Brain microvascular endothelial cell (primary cell): ENCODE measurements at regions not wholly inside any gene's neighbourhood (a gene's known extent, or its start where the extent isn't known, plus 50 kb on each side); places are given as distances from the start of the nearest gene placed in this dataset.
A peak's percentile ranks its signal among the peaks of the same experiment; 100 is the strongest.

Source experiments
- DNase-seq: peaks from one replicate; pipeline ENCODE4 v3.0.0-alpha.2; 2020
- H3K27ac ChIP-seq: fragments of 250-450 bp; sonication (Bioruptor Pico); 2 replicates; pipeline ENCODE4 v1.5.1; 2020; ENCODE audit warnings: mild to moderate bottlenecking, moderate library complexity
- H3K27me3 ChIP-seq: fragments of 250-450 bp; sonication (Bioruptor Pico); replicated peaks from 2 replicates; pipeline ENCODE4 v1.5.1; 2020; ENCODE audit warnings: mild to moderate bottlenecking
- H3K36me3 ChIP-seq: fragments of 250-450 bp; sonication (Bioruptor Pico); replicated peaks from 2 replicates; pipeline ENCODE4 v1.5.1; 2020; ENCODE audit warnings: mild to moderate bottlenecking
- H3K4me3 ChIP-seq: 2 replicates; pipeline ENCODE4 v1.5.1; 2011; ENCODE audit warnings: low read depth, mild to moderate bottlenecking, control low read depth, low read length, moderate library complexity
- CTCF ChIP-seq: IDR thresholded peaks from 2 replicates; pipeline ENCODE4 v1.5.1; 2011; ENCODE audit warnings: low read depth, mild to moderate bottlenecking, moderate library complexity, low read length, control low read depth, inconsistent platforms; ENCODE audit errors: missing control alignments
- in situ Hi-C: cut with HindIII; loops from 2 replicates; pipeline ENCODE4 v1.10.0; 2017; ENCODE audit warnings: low sequenced_read_pairs, low pct_ligation_motif_present

- TF ChIP-seq CTCF, result peak; percentile 92
- H3K36me3 ChIP-seq, result no peaks in the 10 kb centered on the region
- in situ Hi-C loops, result no loop called here
- no peaks in the 10 kb centered on the region for H3K27me3 ChIP-seq
- H3K4me3 ChIP-seq, result no peak overlapping the region
- H3K27ac ChIP-seq, result no peak overlapping the region
- peak; percentile 81 for DNase-seq
Observed at GRCh38 chr2:18387441-18388206, 172.8 kb downstream of the RDH14 start.

DNA sequence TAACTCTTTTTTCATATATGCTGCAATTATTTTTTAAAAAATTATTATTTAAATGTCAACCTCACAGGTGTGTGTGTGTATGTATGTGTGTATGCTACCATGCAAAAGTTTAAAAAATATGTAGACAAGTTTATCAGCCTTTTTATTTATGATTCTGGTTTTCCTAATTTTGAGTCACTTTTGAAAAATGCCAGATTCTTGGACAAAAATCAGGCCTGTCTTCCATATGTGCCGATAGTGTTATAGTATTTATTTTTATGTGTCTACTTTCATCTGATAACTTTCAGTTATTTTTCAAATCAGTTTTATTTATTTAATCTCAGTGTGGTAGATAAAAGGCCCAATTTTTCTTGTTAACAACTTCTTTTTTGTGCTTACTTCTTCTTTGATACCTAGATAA lies 176.2 kb downstream of the RDH14 start:
- in situ Hi-C loops, result no loop called here
- no peak for DNase-seq
- TF ChIP-seq CTCF, result no peak
- Histone ChIP-seq H3K27me3 (no peaks in the 10 kb centered on the region), H3K4me3 (no peak overlapping the region), H3K36me3 (no peaks in the 10 kb centered on the region), H3K27ac (no peak overlapping the region)

DNA sequence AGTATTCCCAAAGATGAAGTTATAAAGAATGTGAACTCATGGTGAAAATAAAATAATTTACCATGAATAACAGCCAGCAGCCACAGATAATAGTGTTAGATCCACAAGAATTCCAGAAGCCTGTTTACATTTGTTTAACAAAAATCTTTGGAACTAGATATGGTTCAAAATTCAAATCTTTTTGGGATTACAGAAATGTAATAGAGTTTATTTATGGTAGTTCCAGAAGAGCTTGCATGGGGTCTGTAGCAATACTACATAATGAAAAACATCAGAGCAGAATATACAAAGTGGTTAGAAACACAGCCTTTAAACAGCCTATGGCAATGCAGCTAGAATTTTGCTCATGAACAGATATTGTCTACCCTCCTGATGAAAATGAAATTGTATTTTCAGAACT lies 179.1 kb downstream of the RDH14 start:
- TF ChIP-seq CTCF, result no peak
- no peak for DNase-seq
- H3K4me3 ChIP-seq, result no peak overlapping the region

DNA sequence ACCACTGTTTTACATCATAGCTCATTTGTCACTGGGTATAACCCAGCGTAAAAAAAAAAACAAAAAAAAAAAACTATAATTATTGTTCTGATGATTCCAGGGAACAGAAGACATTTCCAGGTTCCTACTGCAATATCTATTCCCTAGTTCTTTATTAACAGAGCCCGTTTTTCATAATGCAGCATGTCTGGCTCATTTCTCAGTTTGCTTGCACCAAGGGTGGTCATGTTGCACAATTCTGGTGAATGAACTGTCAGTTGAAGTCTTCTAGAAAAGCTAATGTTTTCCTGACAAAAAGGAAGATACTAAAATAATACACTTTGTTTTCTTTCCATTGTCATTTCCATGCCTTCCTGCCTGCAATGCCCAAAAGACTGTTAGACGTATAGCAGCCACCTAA lies 180.1 kb downstream of the RDH14 start:
- DNase-seq, result no peak
- no peak overlapping the region for H3K27ac ChIP-seq
- TF ChIP-seq CTCF, result no peak
- no peaks in the 10 kb centered on the region for H3K36me3 ChIP-seq
- in situ Hi-C loops, result no loop called here
- H3K4me3 ChIP-seq, result no peak overlapping the region
- H3K27me3 ChIP-seq, result no peaks in the 10 kb centered on the region

More for the DNA sequence above, 179.1 kb downstream of the RDH14 start:
- in situ Hi-C loops, result no loop called here
- H3K27me3 ChIP-seq, result no peaks in the 10 kb centered on the region
- no peak overlapping the region for H3K27ac ChIP-seq
- no peaks in the 10 kb centered on the region for H3K36me3 ChIP-seq

DNA sequence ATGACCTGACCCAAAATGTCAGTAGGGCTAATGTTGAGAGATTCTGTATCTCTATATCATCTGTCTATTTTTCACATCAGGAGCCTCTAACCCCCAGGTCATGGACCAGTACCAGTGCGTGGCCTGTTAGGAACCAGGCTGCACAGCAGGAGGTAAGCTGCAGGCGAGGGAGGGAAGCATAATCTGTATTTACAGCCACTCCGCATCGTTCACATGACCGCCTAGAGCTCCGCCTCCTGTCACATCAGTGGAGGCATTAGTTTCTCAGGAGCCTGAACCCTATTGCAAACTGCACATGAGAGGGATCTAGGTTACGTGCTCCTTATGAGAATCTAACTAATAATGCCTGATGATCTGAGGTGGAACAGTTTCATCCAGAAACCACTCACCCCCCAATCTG lies 180.6 kb downstream of the RDH14 start:
- no peak for TF ChIP-seq CTCF
- no peak overlapping the region for H3K27ac ChIP-seq
- DNase-seq, result no peak
- H3K36me3 ChIP-seq, result no peaks in the 10 kb centered on the region
- in situ Hi-C loops, result no loop called here
- H3K27me3 ChIP-seq, result no peaks in the 10 kb centered on the region
- H3K4me3 ChIP-seq, result no peak overlapping the region

DNA sequence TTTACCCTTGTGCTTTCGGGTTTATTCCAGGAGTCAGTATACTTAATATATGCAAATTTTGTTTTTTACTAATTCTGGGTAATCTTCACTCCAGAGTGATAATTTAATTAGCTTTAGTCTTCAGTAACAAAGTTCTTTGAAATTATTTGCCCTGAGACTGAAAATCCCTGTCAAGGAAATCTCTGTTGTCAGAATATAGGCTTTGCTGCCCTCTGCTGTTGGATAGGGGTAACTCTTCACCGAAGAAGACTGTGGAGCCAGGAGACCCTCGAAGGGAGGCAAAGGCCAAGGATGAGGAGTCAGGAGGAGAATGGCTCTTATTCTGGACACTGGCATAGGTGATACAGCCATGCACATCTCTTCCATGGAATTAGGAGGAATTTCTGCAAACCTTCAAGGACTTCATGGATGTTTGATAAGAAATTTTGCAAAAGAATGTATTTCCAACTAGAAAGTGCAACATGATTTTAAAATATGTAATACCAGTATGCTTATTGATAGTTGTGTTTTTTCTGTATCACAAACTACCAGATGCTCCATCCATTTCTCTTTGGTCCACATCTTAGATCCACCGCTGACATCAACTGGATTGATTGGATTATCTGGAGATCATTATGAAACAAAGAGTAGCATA lies 182.3 kb downstream of the RDH14 start:
- H3K27ac ChIP-seq, result no peak overlapping the region
- H3K27me3 ChIP-seq, result no peaks in the 10 kb centered on the region
- H3K36me3 ChIP-seq, result no peaks in the 10 kb centered on the region
- TF ChIP-seq CTCF, result peak; percentile 84
- peak; percentile 53 for DNase-seq
- no peak overlapping the region for H3K4me3 ChIP-seq
- in situ Hi-C loops, result no loop called here
